ENCODE measurements at regions not wholly inside any gene's neighbourhood (a gene's known extent, or its start where the extent isn't known, plus 50 kb on each side); places are given as distances from the start of the nearest gene placed in this dataset.

DNA sequence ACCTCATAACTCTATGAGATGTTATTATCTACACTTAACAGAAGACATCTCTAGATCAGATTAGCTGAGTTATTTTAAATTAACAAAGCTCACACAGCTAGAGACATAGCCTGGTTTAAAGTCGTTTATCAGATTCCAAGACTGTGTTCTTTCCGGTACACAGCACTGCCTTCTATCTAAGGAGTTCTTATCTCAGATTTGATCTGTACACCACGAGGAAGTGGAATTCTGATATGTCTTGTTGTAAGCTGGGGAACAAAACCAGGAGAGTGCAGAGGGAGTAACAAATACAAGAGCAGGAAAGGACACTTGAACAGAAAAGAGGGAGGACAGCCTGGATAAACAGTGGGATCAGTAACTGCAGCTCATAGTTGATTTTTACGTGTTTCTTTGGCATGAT, 61.7 kb upstream of the KCNMB2 start:
- DNase-seq (ENCODE audit: insufficient read length, low spot score) = no peak
- no peak for FAIRE-seq
- TF ChIP-seq CTCF (IDR thresholded peaks at IDR 0.05; ENCODE audit: insufficient read depth, missing control alignments) = no peak

GRCh38 chr3:178475062-178475461, 61.2 kb upstream of the KCNMB2 start:
- FAIRE-seq = no peak
- no peak for DNase-seq (ENCODE audit: insufficient read length, low spot score)
- TF ChIP-seq CTCF (IDR thresholded peaks at IDR 0.05; ENCODE audit: insufficient read depth, missing control alignments) = no peak

- TF ChIP-seq CTCF (IDR thresholded peaks at IDR 0.05; ENCODE audit: insufficient read depth, missing control alignments) = no peak
- DNase-seq (ENCODE audit: insufficient read length, low spot score) = no peak
- FAIRE-seq = no peak
These were observed 59.4 kb upstream of the KCNMB2 start for GRCh38 chr3:178476886-178477285.

DNA sequence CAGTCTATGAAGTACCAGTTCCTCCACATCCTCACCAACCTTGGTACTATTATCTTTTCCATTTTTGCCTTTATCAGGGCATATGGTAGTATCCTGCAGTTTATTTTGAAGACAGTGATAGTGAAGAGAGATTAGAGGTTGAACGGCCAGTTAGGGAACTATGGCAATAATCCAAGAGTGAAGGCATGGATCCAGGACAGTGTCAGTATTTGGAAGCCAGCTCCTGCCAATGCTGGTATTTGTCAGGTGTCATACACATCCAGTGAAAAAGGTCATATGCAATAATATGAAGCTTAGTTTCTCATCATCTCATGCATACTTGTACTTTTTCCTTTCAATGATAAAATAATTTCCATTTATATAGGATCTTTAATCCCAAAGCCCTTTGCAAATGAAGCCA, 56.8 kb upstream of the KCNMB2 start:
- DNase-seq (ENCODE audit: insufficient read length, low spot score) = no peak
- no peak for TF ChIP-seq CTCF (IDR thresholded peaks at IDR 0.05; ENCODE audit: insufficient read depth, missing control alignments)
- no peak for FAIRE-seq

- FAIRE-seq (no peak), DNase-seq (ENCODE audit: insufficient read length, low spot score) (no peak)
- TF ChIP-seq CTCF (IDR thresholded peaks at IDR 0.05; ENCODE audit: insufficient read depth, missing control alignments) = no peak
These were observed 56.4 kb upstream of the KCNMB2 start for GRCh38 chr3:178479860-178480259.

- DNase-seq (ENCODE audit: insufficient read length, low spot score) = no peak
- FAIRE-seq = no peak
- TF ChIP-seq CTCF (IDR thresholded peaks at IDR 0.05; ENCODE audit: insufficient read depth, missing control alignments) = no peak
These were observed 56.0 kb upstream of the KCNMB2 start for GRCh38 chr3:178480274-178480673.

DNA sequence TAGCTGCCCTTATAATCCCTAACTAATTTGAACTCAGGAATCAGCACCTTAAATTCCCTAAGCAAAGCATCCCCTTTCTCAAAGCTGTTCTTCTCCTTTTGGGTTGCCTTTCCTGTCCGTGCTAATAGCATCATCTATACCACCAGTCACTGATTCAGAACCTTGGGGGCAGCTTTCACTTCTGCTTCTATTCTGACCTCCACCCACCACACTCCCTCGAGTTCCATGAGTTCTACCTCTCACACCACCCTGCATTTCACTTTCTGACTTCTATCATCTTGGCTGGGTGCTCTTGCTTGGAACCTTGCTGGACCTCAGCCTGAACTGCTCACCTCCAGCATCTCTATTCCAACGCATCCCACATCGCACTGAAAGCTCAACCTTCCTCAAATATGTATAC, 55.4 kb upstream of the KCNMB2 start:
- TF ChIP-seq CTCF (IDR thresholded peaks at IDR 0.05; ENCODE audit: insufficient read depth, missing control alignments) = no peak
- DNase-seq (ENCODE audit: insufficient read length, low spot score) = no peak
- FAIRE-seq = no peak
